GM12892 (cell line): ENCODE measurements at regions not wholly inside any gene's neighbourhood (a gene's known extent, or its start where the extent isn't known, plus 50 kb on each side); places are given as distances from the start of the nearest gene placed in this dataset.

Experiments used
- POLR2A ChIP-seq: IDR thresholded peaks from 2 replicates; pipeline ENCODE4 v1.6.1; 2011; ENCODE audit warnings: low read depth, low read length, control low read depth
- POLR2AphosphoS5 ChIP-seq: IDR thresholded peaks from 2 replicates; pipeline ENCODE4 v1.6.1; 2011; ENCODE audit warnings: low read depth, low read length, control low read depth
- TAF1 ChIP-seq: IDR thresholded peaks from 2 replicates; pipeline ENCODE4 v1.6.1; 2011; ENCODE audit warnings: low read depth, mild to moderate bottlenecking, control low read depth, low read length, borderline replicate concordance

- no peak for TF ChIP-seq POLR2A
- no peak for TF ChIP-seq POLR2AphosphoS5
- no peak for TF ChIP-seq TAF1
Measured at GRCh38 chr7:124680304-124680703, 85.3 kb downstream of the GPR37 start.
